DND-41 (cell line): ENCODE measurements at regions not wholly inside any gene's neighbourhood (a gene's known extent, or its start where the extent isn't known, plus 50 kb on each side); places are given as distances from the start of the nearest gene placed in this dataset.

ENCODE experiments used
- CTCF ChIP-seq: IDR thresholded peaks from 2 replicates; pipeline ENCODE4 v1.5.1; 2012; ENCODE audit warnings: borderline replicate concordance, low read length, moderate library complexity, mild to moderate bottlenecking; ENCODE audit not compliant: poor library complexity, severe bottlenecking; ENCODE audit errors: extremely low read depth
- EZH2 ChIP-seq: IDR thresholded peaks from 3 replicates; pipeline ENCODE4 v1.6.1; 2012; ENCODE audit warnings: borderline replicate concordance, low read depth, mild to moderate bottlenecking, moderate library complexity, low read length, inconsistent platforms; ENCODE audit not compliant: severe bottlenecking

GRCh38 chr2:189337656-189338055, 103.6 kb upstream of the WDR75 start:
- no peak for TF ChIP-seq CTCF
- TF ChIP-seq EZH2: no peak
